Duodenal mucosa (tissue), 2 donors: ENCODE measurements at regions not wholly inside any gene's neighbourhood (a gene's known extent, or its start where the extent isn't known, plus 50 kb on each side); places are given as distances from the start of the nearest gene placed in this dataset.

ENCODE experiments used
- H3K27ac ChIP-seq: one replicate; pipeline ENCODE4 v1.7.0; 2013; ENCODE audit warnings: low read depth, low read length
- H3K27me3 ChIP-seq, 2 donors: one replicate each; pipeline ENCODE4 v1.7.0; 2013; ENCODE audit warnings: low read length in 2 of 2, control low read depth in 1 of 2; ENCODE audit not compliant: insufficient read depth in 2 of 2, control insufficient read depth in 1 of 2
- H3K36me3 ChIP-seq, 2 donors: one replicate each; pipeline ENCODE4 v1.7.0; 2013; ENCODE audit warnings: low read length in 2 of 2, control low read depth in 1 of 2; ENCODE audit not compliant: insufficient read depth in 2 of 2, control insufficient read depth in 1 of 2
- H3K4me1 ChIP-seq, 2 donors: one replicate each; pipeline ENCODE4 v1.7.0; 2013; ENCODE audit warnings: low read length in 2 of 2, control low read depth in 1 of 2; ENCODE audit not compliant: insufficient read depth in 2 of 2, control insufficient read depth in 1 of 2
- H3K4me3 ChIP-seq, 2 donors: one replicate each; pipeline ENCODE4 v1.7.0; 2013; ENCODE audit warnings: low read length in 2 of 2, low read depth in 1 of 2
- H3K9ac ChIP-seq, 2 donors: one replicate each; pipeline ENCODE4 v1.7.0; 2013; ENCODE audit warnings: low read length in 2 of 2, low read depth in 1 of 2
- H3K9me3 ChIP-seq, 2 donors: one replicate each; pipeline ENCODE4 v1.7.0; 2013; ENCODE audit warnings: low read length in 2 of 2, control low read depth in 1 of 2; ENCODE audit not compliant: control insufficient read depth in 1 of 2

- Histone ChIP-seq H3K36me3 (no peaks in the 10 kb centered on the region), H3K4me1 (peaks cover 3 to 7% of the 10 kb centered on the region in 2 donors), H3K9me3 (no peaks in the 10 kb centered on the region), H3K4me3 (no peak overlapping the region), H3K9ac (no peak overlapping the region), H3K27ac (no peak overlapping the region), H3K27me3 (no peaks in the 10 kb centered on the region)
Observed at GRCh38 chr13:30151388-30151787, 156.0 kb downstream of the KATNAL1 start.

GRCh38 chr13:30149248-30149647 is 158.1 kb downstream of the KATNAL1 start:
- H3K27ac ChIP-seq = no peak overlapping the region
- peaks cover 3 to 7% of the 10 kb centered on the region in 2 donors for H3K4me1 ChIP-seq

DNA sequence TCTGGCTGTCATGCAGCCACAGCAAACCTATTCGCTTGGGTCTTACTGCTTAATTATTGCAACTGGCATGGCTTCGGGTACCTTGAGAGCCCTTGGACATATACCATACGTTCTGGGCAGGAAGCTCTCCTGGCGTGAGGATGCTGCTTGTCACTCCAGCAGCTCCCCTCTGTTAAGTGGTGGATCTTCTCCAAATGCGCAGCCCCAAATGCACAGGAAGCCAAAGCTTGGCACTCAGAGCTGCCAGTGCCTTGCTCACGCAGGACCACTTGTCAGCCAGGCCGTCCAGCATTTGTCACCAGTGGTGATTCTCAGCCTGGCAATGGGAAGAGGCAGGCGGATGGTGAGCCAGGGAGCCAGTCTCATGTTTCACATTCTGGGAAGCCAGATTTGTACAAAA is 158.6 kb downstream of the KATNAL1 start:
- no peak overlapping the region for H3K9ac ChIP-seq
- H3K4me3 ChIP-seq = no peak overlapping the region
- no peaks in the 10 kb centered on the region for H3K27me3 ChIP-seq
- no peaks in the 10 kb centered on the region for H3K36me3 ChIP-seq
- peaks cover 3 to 7% of the 10 kb centered on the region in 2 donors for H3K4me1 ChIP-seq
- H3K27ac ChIP-seq = no peak overlapping the region
- H3K9me3 ChIP-seq = peaks cover 0 to 4% of the 10 kb centered on the region in 2 donors

More at GRCh38 chr13:30149248-30149647, 158.1 kb downstream of the KATNAL1 start:
- Histone ChIP-seq H3K9ac (no peak overlapping the region), H3K9me3 (no peaks in the 10 kb centered on the region), H3K36me3 (no peaks in the 10 kb centered on the region), H3K27me3 (no peaks in the 10 kb centered on the region), H3K4me3 (no peak overlapping the region)

DNA sequence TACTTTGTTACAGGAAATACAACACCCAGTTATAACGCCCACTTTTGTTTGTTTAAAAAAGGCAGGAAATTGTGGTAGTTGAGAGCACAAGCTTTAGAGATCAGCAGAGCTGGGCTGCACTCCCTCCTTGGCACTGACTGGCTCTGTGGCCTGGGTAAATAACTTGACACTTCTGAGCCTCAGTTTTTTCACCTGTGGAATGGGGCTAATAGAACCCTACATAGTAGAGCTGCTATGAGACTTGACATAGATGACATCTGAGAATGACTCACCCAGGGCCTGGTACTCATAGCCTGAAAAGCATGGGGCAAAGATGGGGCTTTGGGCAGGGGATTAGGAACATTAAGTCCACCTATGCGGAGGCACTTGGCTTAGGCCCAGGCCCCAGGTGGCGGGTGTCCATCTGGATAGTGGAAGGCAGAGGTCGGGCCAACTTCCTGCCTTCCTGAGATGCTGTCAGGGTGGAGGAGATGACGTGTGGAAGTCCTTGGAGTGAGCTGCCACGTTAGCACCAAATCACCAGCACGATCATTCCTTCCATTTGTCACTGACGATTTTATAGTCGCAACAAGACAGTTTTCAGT is 159.1 kb downstream of the KATNAL1 start:
- Histone ChIP-seq H3K4me1 (peaks cover 7% of the 10 kb centered on the region in 2 donors), H3K27ac (no peak overlapping the region), H3K9ac (no peak overlapping the region), H3K9me3 (peaks cover 0 to 4% of the 10 kb centered on the region in 2 donors), H3K4me3 (no peak overlapping the region), H3K27me3 (no peaks in the 10 kb centered on the region), H3K36me3 (no peaks in the 10 kb centered on the region)

DNA sequence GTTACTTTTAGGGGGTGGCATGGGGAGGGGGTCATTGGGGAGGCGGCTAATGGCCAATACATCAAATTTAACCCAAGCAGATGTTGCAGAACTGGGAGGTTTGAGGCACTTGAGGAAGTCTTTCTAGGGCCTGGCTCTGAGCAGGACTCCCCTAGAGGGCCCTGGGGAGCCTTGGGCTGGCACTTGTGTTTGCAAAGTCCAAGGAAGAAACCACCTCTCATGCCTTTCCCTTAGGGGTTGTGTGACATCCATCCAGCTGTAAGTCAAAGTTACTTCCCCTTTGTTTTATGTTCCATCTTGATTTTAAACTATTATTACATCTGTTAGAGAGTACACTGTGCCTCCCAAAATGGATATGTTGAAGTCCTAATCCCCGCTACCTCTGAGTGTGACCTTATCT is 159.9 kb downstream of the KATNAL1 start:
- no peaks in the 10 kb centered on the region for H3K27me3 ChIP-seq
- no peak overlapping the region for H3K4me3 ChIP-seq
- H3K27ac ChIP-seq = no peak overlapping the region
- H3K36me3 ChIP-seq = no peaks in the 10 kb centered on the region
- H3K9me3 ChIP-seq = peaks cover 0 to 4% of the 10 kb centered on the region in 2 donors
- no peak overlapping the region for H3K9ac ChIP-seq
- peaks cover 15 to 16% of the 10 kb centered on the region in 2 donors for H3K4me1 ChIP-seq

- Histone ChIP-seq H3K27me3 (no peaks in the 10 kb centered on the region), H3K9me3 (peaks cover 0 to 4% of the 10 kb centered on the region in 2 donors), H3K36me3 (no peaks in the 10 kb centered on the region), H3K4me1 (peaks cover 17 to 19% of the 10 kb centered on the region in 2 donors), H3K9ac (no peak overlapping the region), H3K4me3 (no peak overlapping the region), H3K27ac (no peak overlapping the region)
Observed at GRCh38 chr13:30147015-30147414, 160.3 kb downstream of the KATNAL1 start.

- Histone ChIP-seq H3K27ac (no peak overlapping the region), H3K4me1 (peaks cover 17 to 20% of the 10 kb centered on the region in 2 donors), H3K9me3 (peaks cover 0 to 4% of the 10 kb centered on the region in 2 donors), H3K4me3 (no peak overlapping the region), H3K27me3 (no peaks in the 10 kb centered on the region), H3K9ac (no peak overlapping the region), H3K36me3 (no peaks in the 10 kb centered on the region)
Observed at GRCh38 chr13:30145709-30146367, 161.5 kb downstream of the KATNAL1 start.

DNA sequence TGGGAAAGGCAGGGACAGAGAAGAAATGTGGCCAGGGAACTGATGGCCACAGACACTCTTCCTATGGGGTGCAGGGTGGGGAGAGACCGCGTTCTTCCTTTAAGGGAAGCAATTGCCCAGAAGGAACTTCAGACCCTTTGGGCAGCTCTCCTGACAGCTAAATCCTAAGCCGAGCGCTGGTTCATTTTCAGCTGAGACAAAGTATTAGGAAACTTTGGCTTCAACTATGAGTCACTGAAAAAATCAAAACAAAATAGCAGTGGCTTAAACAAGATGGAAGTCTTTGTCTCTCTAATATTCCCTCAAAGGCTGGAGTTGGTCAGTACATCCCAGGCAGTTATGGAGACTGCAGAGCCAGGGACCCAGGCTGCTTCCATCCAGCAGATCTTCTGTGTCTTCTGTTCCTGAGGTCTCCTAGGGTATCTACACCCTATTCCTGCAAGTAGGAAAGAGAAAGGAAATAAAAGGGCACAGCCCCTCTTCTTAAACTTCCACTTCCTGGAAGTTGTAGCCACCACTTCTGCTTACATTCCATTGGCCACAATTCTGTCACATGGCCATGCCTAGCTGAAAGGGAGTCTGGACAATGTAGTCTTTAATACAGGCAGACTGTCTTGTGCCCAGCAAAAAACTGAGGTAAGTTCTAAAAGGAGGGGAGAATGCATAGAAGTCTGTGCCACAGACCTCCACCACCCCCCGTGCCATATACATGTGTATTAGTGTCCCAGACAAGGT is 163.5 kb downstream of the KATNAL1 start:
- Histone ChIP-seq H3K27ac (no peak overlapping the region), H3K4me1 (peaks cover 14 to 20% of the 10 kb centered on the region in 2 donors)

GRCh38 chr13:30142486-30143211 is 164.7 kb downstream of the KATNAL1 start:
- H3K4me1 ChIP-seq = peaks cover 9 to 20% of the 10 kb centered on the region in 2 donors
- H3K27ac ChIP-seq = no peak overlapping the region
- no peaks in the 10 kb centered on the region for H3K27me3 ChIP-seq
- H3K9ac ChIP-seq = no peak overlapping the region
- no peak overlapping the region for H3K4me3 ChIP-seq
- no peaks in the 10 kb centered on the region for H3K36me3 ChIP-seq
- peaks cover 0 to 4% of the 10 kb centered on the region in 2 donors for H3K9me3 ChIP-seq

More for the DNA sequence above, 163.5 kb downstream of the KATNAL1 start:
- H3K9me3 ChIP-seq = peaks cover 0 to 4% of the 10 kb centered on the region in 2 donors
- H3K36me3 ChIP-seq = no peaks in the 10 kb centered on the region
- no peak overlapping the region for H3K4me3 ChIP-seq
- no peaks in the 10 kb centered on the region for H3K27me3 ChIP-seq
- H3K9ac ChIP-seq = no peak overlapping the region
